HG02970 (cell line): ENCODE measurements at regions not wholly inside any gene's neighbourhood (a gene's known extent, or its start where the extent isn't known, plus 50 kb on each side); places are given as distances from the start of the nearest gene placed in this dataset.
"Not testable (repeated sequence)": the region's sequence is repeated elsewhere in the genome, so short reads cannot be mapped to it uniquely, and the experiment has no call there.

Experiments
- ATAC-seq: cut with Tn5 transposase; IDR thresholded peaks from one replicate; pipeline ENCODE4 v1.9.1; 2021; ENCODE audit warnings: mild to moderate bottlenecking, moderate library complexity, moderate number of reproducible peaks; ENCODE audit not compliant: unreplicated experiment, low FRiP score

GRCh38 chr16:79996321-79996720, 395.8 kb upstream of the MAF start:
- ATAC-seq: no peak

GRCh38 chr16:79995315-79995714, 394.8 kb upstream of the MAF start:
- ATAC-seq: no peak

- ATAC-seq: no peak
These were observed 393.9 kb upstream of the MAF start for GRCh38 chr16:79994418-79994817.

- no peak for ATAC-seq
These were observed 393.2 kb upstream of the MAF start for GRCh38 chr16:79993629-79994209.

- no peak for ATAC-seq
These were observed 391.4 kb upstream of the MAF start for GRCh38 chr16:79991969-79992368.

GRCh38 chr16:79988721-79989220, 388.2 kb upstream of the MAF start:
- ATAC-seq: no peak

GRCh38 chr16:79988089-79988488, 387.6 kb upstream of the MAF start:
- no peak for ATAC-seq

- ATAC-seq: no peak
These were observed 385.8 kb upstream of the MAF start for GRCh38 chr16:79986352-79986751.

GRCh38 chr16:79985606-79986005, 385.1 kb upstream of the MAF start:
- no peak for ATAC-seq

- ATAC-seq: not testable (repeated sequence)
These were observed 383.6 kb upstream of the MAF start for GRCh38 chr16:79984149-79984548.

- no peak for ATAC-seq
These were observed 382.3 kb upstream of the MAF start for GRCh38 chr16:79982862-79983261.

GRCh38 chr16:79982361-79982760, 381.8 kb upstream of the MAF start:
- ATAC-seq: no peak

- no peak for ATAC-seq
These were observed 381.3 kb upstream of the MAF start for GRCh38 chr16:79981814-79982213.

GRCh38 chr16:79980650-79981521, 380.3 kb upstream of the MAF start:
- ATAC-seq: no peak

GRCh38 chr16:79977940-79978836, 377.7 kb upstream of the MAF start:
- no peak for ATAC-seq

- ATAC-seq: no peak
These were observed 372.8 kb upstream of the MAF start for GRCh38 chr16:79973320-79973719.

GRCh38 chr16:79972053-79972704, 371.6 kb upstream of the MAF start:
- ATAC-seq: no peak

GRCh38 chr16:79971237-79971572, 370.7 kb upstream of the MAF start:
- no peak for ATAC-seq

- no peak for ATAC-seq
These were observed 370.2 kb upstream of the MAF start for GRCh38 chr16:79970551-79971236.

GRCh38 chr16:79970087-79970486, 369.6 kb upstream of the MAF start:
- ATAC-seq: no peak
